Limb (tissue), 2 donors: ENCODE measurements at regions not wholly inside any gene's neighbourhood (a gene's known extent, or its start where the extent isn't known, plus 50 kb on each side); places are given as distances from the start of the nearest gene placed in this dataset.
"Not testable (repeated sequence)": the region's sequence is repeated elsewhere in the genome, so short reads cannot be mapped to it uniquely, and the experiment has no call there.

Experiments
- DNase-seq, 2 donors: peaks; one replicate each; pipeline ENCODE4 v3.0.0-alpha.2; 2016; ENCODE audit errors: extremely low spot score in 2 of 2

GRCh38 chr5:42864749-42865148 lies 53.1 kb upstream of the SELENOP start:
- DNase-seq, result not testable (repeated sequence)
